ENCODE measurements at regions not wholly inside any gene's neighbourhood (a gene's known extent, or its start where the extent isn't known, plus 50 kb on each side); places are given as distances from the start of the nearest gene placed in this dataset.
"Not testable (repeated sequence)": the region's sequence is repeated elsewhere in the genome, so short reads cannot be mapped to it uniquely, and the experiment has no call there.

- no peaks in the 10 kb centered on the region for H3K36me3 Mint-ChIP-seq
- no peaks in the 10 kb centered on the region for H3K4me1 Mint-ChIP-seq (ENCODE audit: unreplicated experiment)
- no peaks in the 10 kb centered on the region for H3K27me3 Mint-ChIP-seq
- H3K27ac Mint-ChIP-seq, result no peak overlapping the region
- H3K4me3 Mint-ChIP-seq, result no peak overlapping the region
- TF ChIP-seq CTCF (conservative IDR thresholded peaks at IDR 0.05), result no peak
- no peaks in the 10 kb centered on the region for H3K9me3 Mint-ChIP-seq
- DNase-seq (ENCODE audit: extremely low spot score, unreplicated experiment), result no peak
These were observed 1805.9 kb downstream of the NCAM2 start for GRCh38 chr21:22804151-22804550.

GRCh38 chr21:22806278-22806677, 1808.1 kb downstream of the NCAM2 start:
- no peak for DNase-seq (ENCODE audit: extremely low spot score, unreplicated experiment)
- no peak for TF ChIP-seq CTCF (conservative IDR thresholded peaks at IDR 0.05)
- no peaks in the 10 kb centered on the region for H3K36me3 Mint-ChIP-seq
- H3K9me3 Mint-ChIP-seq, result no peaks in the 10 kb centered on the region
- H3K27me3 Mint-ChIP-seq, result no peaks in the 10 kb centered on the region
- no peak overlapping the region for H3K27ac Mint-ChIP-seq
- H3K4me3 Mint-ChIP-seq, result no peak overlapping the region
- H3K4me1 Mint-ChIP-seq (ENCODE audit: unreplicated experiment), result no peaks in the 10 kb centered on the region

GRCh38 chr21:22813201-22813600, 1815.0 kb downstream of the NCAM2 start:
- H3K4me1 Mint-ChIP-seq (ENCODE audit: unreplicated experiment), result no peaks in the 10 kb centered on the region
- TF ChIP-seq CTCF (conservative IDR thresholded peaks at IDR 0.05), result no peak

GRCh38 chr21:22818681-22819485, 1820.7 kb downstream of the NCAM2 start:
- H3K27ac Mint-ChIP-seq; H3K4me3 Mint-ChIP-seq; H3K36me3 Mint-ChIP-seq; H3K27me3 Mint-ChIP-seq; H3K4me1 Mint-ChIP-seq (ENCODE audit: unreplicated experiment); DNase-seq (ENCODE audit: extremely low spot score, unreplicated experiment); H3K9me3 Mint-ChIP-seq: not testable (repeated sequence)

More at GRCh38 chr21:22813201-22813600, 1815.0 kb downstream of the NCAM2 start:
- Mint-ChIP-seq H3K27ac (no peak overlapping the region), H3K9me3 (no peaks in the 10 kb centered on the region), H3K4me3 (no peak overlapping the region), H3K27me3 (no peaks in the 10 kb centered on the region), H3K36me3 (no peaks in the 10 kb centered on the region)
- no peak for DNase-seq (ENCODE audit: extremely low spot score, unreplicated experiment)

- H3K36me3 Mint-ChIP-seq, result no peaks in the 10 kb centered on the region
- peaks cover 14% of the 10 kb centered on the region for H3K9me3 Mint-ChIP-seq
- no peak overlapping the region for H3K27ac Mint-ChIP-seq
- no peak for DNase-seq (ENCODE audit: extremely low spot score, unreplicated experiment)
- no peaks in the 10 kb centered on the region for H3K4me1 Mint-ChIP-seq (ENCODE audit: unreplicated experiment)
- H3K27me3 Mint-ChIP-seq, result peaks cover 4% of the 10 kb centered on the region
- no peak for TF ChIP-seq CTCF (conservative IDR thresholded peaks at IDR 0.05)
- H3K4me3 Mint-ChIP-seq, result no peak overlapping the region
These were observed 1829.2 kb downstream of the NCAM2 start for GRCh38 chr21:22827422-22827821.

- DNase-seq (ENCODE audit: extremely low spot score, unreplicated experiment), result no peak
- Mint-ChIP-seq H3K4me1 (ENCODE audit: unreplicated experiment) (no peaks in the 10 kb centered on the region), H3K27me3 (no peaks in the 10 kb centered on the region), H3K27ac (no peak overlapping the region), H3K9me3 (no peaks in the 10 kb centered on the region), H3K4me3 (no peak overlapping the region), H3K36me3 (no peaks in the 10 kb centered on the region)
- TF ChIP-seq CTCF (conservative IDR thresholded peaks at IDR 0.05), result no peak
These were observed 1844.7 kb downstream of the NCAM2 start for GRCh38 chr21:22842875-22843274.

Data from type B pancreatic cell (in vitro differentiated cells).